ENCODE measurements at regions not wholly inside any gene's neighbourhood (a gene's known extent, or its start where the extent isn't known, plus 50 kb on each side); places are given as distances from the start of the nearest gene placed in this dataset.

DNA sequence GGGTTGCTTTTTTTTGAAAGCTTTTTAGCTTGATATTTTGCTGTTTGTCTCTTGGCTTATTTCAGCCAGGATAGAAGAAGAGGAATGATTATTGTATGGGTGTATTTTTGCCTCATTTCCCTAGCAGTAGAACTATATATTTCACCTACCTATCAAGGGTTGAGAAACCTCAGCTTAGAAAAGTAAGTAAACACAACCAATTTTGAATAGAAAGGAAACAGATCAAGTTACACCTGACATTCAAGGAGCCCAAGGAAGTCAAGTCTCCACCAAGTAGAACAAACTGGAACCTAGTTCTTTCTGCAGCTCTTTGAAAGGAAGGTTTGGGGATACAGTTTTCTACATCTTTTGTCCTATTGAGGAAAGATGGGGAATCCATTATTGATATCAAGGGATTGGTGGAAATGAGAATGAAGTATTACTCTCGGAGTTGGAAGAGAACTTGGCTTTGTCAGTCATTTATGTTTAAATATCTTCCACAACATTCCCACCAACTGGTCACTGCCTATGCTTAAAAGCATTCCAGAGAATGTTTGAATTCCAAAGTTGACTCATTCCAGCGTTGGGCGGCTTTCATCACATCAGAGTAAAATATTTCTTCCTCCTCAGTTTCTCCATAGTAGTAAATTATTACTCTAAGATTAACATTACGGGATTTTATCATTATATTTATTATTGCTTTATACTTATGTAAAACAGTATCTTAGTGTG, 207.8 kb upstream of the CNKSR2 start:
- no peaks in the 10 kb centered on the region for H3K4me1 ChIP-seq (ENCODE audit: control insufficient read depth, insufficient read depth, low read length)
- peak; percentile 67 for ATAC-seq (ENCODE audit: low read depth)
- H4K8ac ChIP-seq (ENCODE audit: low read depth in 2 of 2, low read length in 2 of 2) = no peak overlapping the region

More for the DNA sequence above, 207.8 kb upstream of the CNKSR2 start:
- Histone ChIP-seq H3K56ac (ENCODE audit: extremely low read depth, insufficient read depth, low read length) (no peak overlapping the region), H3K4ac (ENCODE audit: low read depth, low read length) (no peak overlapping the region), H2BK20ac (ENCODE audit: low read depth, low read length) (no peak overlapping the region), H3K4me3 (ENCODE audit: insufficient read depth, low read depth, low read length) (no peak overlapping the region), H3K27me3 (ENCODE audit: control insufficient read depth, insufficient read depth, low read length) (no peaks in the 10 kb centered on the region), H3K9me1 (ENCODE audit: insufficient read depth, low read length) (no peaks in the 10 kb centered on the region), H4K5ac (ENCODE audit: low read depth, low read length) (no peak overlapping the region), H2AFZ (replicated peaks; ENCODE audit: low read length, poor library complexity) (no peak overlapping the region), H3K9me3 (ENCODE audit: control insufficient read depth, insufficient read depth, low read length) (no peaks in the 10 kb centered on the region), H2BK120ac (ENCODE audit: low read depth, low read length) (no peak overlapping the region), H3K27ac (ENCODE audit: insufficient read depth, low read length) (no peak overlapping the region), H3K9ac (ENCODE audit: low read depth, low read length) (no peak overlapping the region), H2BK15ac (ENCODE audit: low read depth, low read length) (no peak overlapping the region), H3K4me2 (ENCODE audit: low read depth, low read length) (peak overlapping the region; percentile 40; the same call in 1 of the 2 replicates), H3K14ac (replicated peaks; ENCODE audit: low read depth, low read length) (no peak overlapping the region), H3K18ac (ENCODE audit: low read depth, low read length) (no peak overlapping the region), H2BK5ac (ENCODE audit: low read depth, low read length, poor library complexity, severe bottlenecking) (no peak overlapping the region), H2AK9ac (replicated peaks; ENCODE audit: low read depth, low read length, poor library complexity) (no peak overlapping the region), H3K23ac (ENCODE audit: low read depth, low read length) (no peak overlapping the region), H3K79me1 (ENCODE audit: low read depth in 1 of 2, low read length in 2 of 2) (no peaks in the 10 kb centered on the region), H2AK5ac (ENCODE audit: low read depth, low read length) (no peak overlapping the region), H4K91ac (ENCODE audit: insufficient read depth, low read depth, low read length) (no peak overlapping the region), H3K36me3 (ENCODE audit: control insufficient read depth, insufficient read depth, low read length) (no peaks in the 10 kb centered on the region), H4K20me1 (ENCODE audit: insufficient read depth, low read length) (no peaks in the 10 kb centered on the region)
- intact Hi-C loops (cut with micrococcal nuclease) (no loop called here), dilution Hi-C loops (cut with HindIII; ENCODE audit: low sequenced_read_pairs, unreplicated experiment) (no loop called here), in situ Hi-C loops (cut with MboI; ENCODE audit: low sequenced_read_pairs) (loop anchor here (25.0 kb wide), 1 partner anchor 96 kb away; no protein-coding TSS in a partner anchor)
- WGBS, 2 experiments (ENCODE audit: extremely low coverage in 2 of 2, insufficient read length in 1 of 2) = no CpG with 5 or more reads among the region's 4 CpGs
- DNase-seq = peak; percentile 25
- ChIA-PET CTCF (no interaction called here), POLR2A (ENCODE audit: unreplicated experiment) (no interaction called here)
- no TSS peak for BruUV-seq (replicated peaks)
- TF ChIP-seq MAZ (IDR thresholded peaks at IDR 0.05; ENCODE audit: borderline replicate concordance, low read depth, low read length) = no peak
- no peak for TF ChIP-seq FOS (IDR thresholded peaks at IDR 0.05; ENCODE audit: low read depth, low read length)
- TF ChIP-seq CHD1 (IDR thresholded peaks at IDR 0.05; ENCODE audit: low read depth, low read length) = no peak

Data from IMR-90 (cell line).